Panc1 (cell line): ENCODE measurements at regions not wholly inside any gene's neighbourhood (a gene's known extent, or its start where the extent isn't known, plus 50 kb on each side); places are given as distances from the start of the nearest gene placed in this dataset.
"Not testable (repeated sequence)": the region's sequence is repeated elsewhere in the genome, so short reads cannot be mapped to it uniquely, and the experiment has no call there.

Source experiments
- ATAC-seq: fragments of 200-7000 bp; cut with Tn5 transposase; 2 replicates; pipeline ENCODE4 v1.9.1; 2020; ENCODE audit warnings: mild to moderate bottlenecking, moderate library complexity
- BruUV-seq: library from RNA; stranded (reverse); fragments of 400-500 nt; replicated peaks from 2 replicates; lab custom pipeline; 2021; lab: Mats Ljungman, UMichigan
- CTCF ChIA-PET: fragments of 300-600 bp; sonication (Branson Sonifier 250); formaldehyde crosslinking; loops from one replicate; lab custom pipeline; 2022; ENCODE audit warnings: antibody characterized with exemption; lab: Charles Lee
- POLR2A ChIA-PET: fragments of 300-600 bp; sonication (Branson Sonifier 250); formaldehyde crosslinking; loops from one replicate; lab custom pipeline; 2022; ENCODE audit warnings: antibody characterized with exemption; lab: Charles Lee
- DNase-seq: peaks from one replicate; pipeline ENCODE4 v3.0.0-alpha.2; 2010; ENCODE audit warnings: low read depth, low spot score
- H3K27ac ChIP-seq: 2 replicates; pipeline ENCODE4 v1.5.1; 2011; ENCODE audit warnings: mild to moderate bottlenecking, low read length, inconsistent platforms
- H3K27me3 ChIP-seq: fragments of 200-500 bp; sonication (Bioruptor generic); 2 replicates; pipeline ENCODE4 v1.6.0; 2014; ENCODE audit warnings: low read length, inconsistent platforms; ENCODE audit not compliant: control insufficient read depth, insufficient read depth
- H3K36me3 ChIP-seq: fragments of 200-500 bp; sonication (Bioruptor generic); 2 replicates; pipeline ENCODE4 v1.5.1; 2014; ENCODE audit warnings: inconsistent platforms, mild to moderate bottlenecking, low read length, moderate library complexity; ENCODE audit not compliant: control insufficient read depth, insufficient read depth
- H3K4me1 ChIP-seq: 2 replicates; pipeline ENCODE4 v1.5.1; 2011; ENCODE audit warnings: inconsistent platforms, mild to moderate bottlenecking, low read length, moderate library complexity; ENCODE audit not compliant: control insufficient read depth, insufficient read depth
- H3K4me3 ChIP-seq, 2 experiments: 2 replicates each; pipeline ENCODE4 v1.5.1; 2011 to 2012; ENCODE audit warnings: low read depth in 2 of 2, low read length in 2 of 2, mild to moderate bottlenecking in 2 of 2, inconsistent platforms in 1 of 2, moderate library complexity in 1 of 2
- H3K9me3 ChIP-seq: fragments of 200-500 bp; sonication (Bioruptor generic); 2 replicates; pipeline ENCODE4 v1.5.1; 2014; ENCODE audit warnings: low read depth, mild to moderate bottlenecking, inconsistent platforms, low read length, moderate library complexity; ENCODE audit not compliant: control insufficient read depth, insufficient read depth
- POLR2AphosphoS5 ChIP-seq: IDR thresholded peaks from 2 replicates; pipeline ENCODE4 v1.6.1; 2012; ENCODE audit warnings: mild to moderate bottlenecking, low read depth, low read length, moderate library complexity
- SIN3A ChIP-seq: IDR thresholded peaks from 2 replicates; pipeline ENCODE4 v1.6.1; 2012; ENCODE audit warnings: low read depth, mild to moderate bottlenecking, low read length, moderate library complexity, borderline replicate concordance; ENCODE audit not compliant: insufficient read depth
- TCF7L2 ChIP-seq: IDR thresholded peaks from 2 replicates; pipeline ENCODE4 v1.6.1; 2011; ENCODE audit warnings: mild to moderate bottlenecking, low read depth, low read length, inconsistent platforms
- in situ Hi-C: cut with HindIII; loops from 2 replicates; pipeline ENCODE4 v1.10.0; 2016; ENCODE audit warnings: low sequenced_read_pairs, low pct_unique_long_range_greater_than_20kb
- intact Hi-C: fragments of 100-400 bp; cut with micrococcal nuclease; formaldehyde crosslinking; loops from one replicate; pipeline ENCODE4 v1.10.0; 2022; ENCODE audit not compliant: unreplicated experiment
- TF ChIP-seq, protein P1 (sequence below), 2 experiments: IDR thresholded peaks; 2 replicates each; pipeline ENCODE4 v1.6.1; 2011 to 2012; ENCODE audit warnings: low read depth in 2 of 2, control low read depth in 1 of 2, low read length in 1 of 2, mild to moderate bottlenecking in 1 of 2, moderate library complexity in 1 of 2; ENCODE audit not compliant: insufficient read depth in 1 of 2
- TF ChIP-seq, protein P2 (sequence below): fragments of 450-650 bp; IDR thresholded peaks from 2 replicates; pipeline ENCODE4 v1.5.1; 2017; ENCODE audit warnings: mild to moderate bottlenecking

DNA sequence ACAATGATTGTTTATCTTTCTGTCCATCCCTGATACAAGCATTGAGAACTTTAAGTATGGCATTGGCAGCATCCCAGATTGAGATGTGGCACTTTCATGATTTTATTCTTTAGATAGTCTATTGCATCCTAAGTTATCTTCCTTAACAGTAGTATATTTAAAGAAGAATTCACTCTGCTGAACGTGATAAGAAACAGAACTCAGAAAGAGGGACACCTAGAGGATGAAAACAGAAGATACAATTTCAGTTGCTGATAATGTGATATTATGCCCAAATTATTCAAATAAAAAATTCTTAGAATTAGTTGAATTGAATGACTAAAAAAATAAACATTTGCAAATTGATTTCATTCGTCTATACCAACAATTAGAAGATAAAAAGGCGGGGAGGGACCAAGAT lies 218.1 kb upstream of the DMRTA1 start:
- intact Hi-C loops = no loop called here
- Histone ChIP-seq H3K27ac (no peak overlapping the region), H3K27me3 (no peaks in the 10 kb centered on the region), H3K36me3 (no peaks in the 10 kb centered on the region), H3K4me3 (no peak overlapping the region), H3K9me3 (no peaks in the 10 kb centered on the region), H3K4me1 (no peaks in the 10 kb centered on the region)
- TF ChIP-seq SIN3A (no peak), TCF7L2 (no peak), POLR2AphosphoS5 (no peak)
- TF ChIP-seq, protein P1, sequence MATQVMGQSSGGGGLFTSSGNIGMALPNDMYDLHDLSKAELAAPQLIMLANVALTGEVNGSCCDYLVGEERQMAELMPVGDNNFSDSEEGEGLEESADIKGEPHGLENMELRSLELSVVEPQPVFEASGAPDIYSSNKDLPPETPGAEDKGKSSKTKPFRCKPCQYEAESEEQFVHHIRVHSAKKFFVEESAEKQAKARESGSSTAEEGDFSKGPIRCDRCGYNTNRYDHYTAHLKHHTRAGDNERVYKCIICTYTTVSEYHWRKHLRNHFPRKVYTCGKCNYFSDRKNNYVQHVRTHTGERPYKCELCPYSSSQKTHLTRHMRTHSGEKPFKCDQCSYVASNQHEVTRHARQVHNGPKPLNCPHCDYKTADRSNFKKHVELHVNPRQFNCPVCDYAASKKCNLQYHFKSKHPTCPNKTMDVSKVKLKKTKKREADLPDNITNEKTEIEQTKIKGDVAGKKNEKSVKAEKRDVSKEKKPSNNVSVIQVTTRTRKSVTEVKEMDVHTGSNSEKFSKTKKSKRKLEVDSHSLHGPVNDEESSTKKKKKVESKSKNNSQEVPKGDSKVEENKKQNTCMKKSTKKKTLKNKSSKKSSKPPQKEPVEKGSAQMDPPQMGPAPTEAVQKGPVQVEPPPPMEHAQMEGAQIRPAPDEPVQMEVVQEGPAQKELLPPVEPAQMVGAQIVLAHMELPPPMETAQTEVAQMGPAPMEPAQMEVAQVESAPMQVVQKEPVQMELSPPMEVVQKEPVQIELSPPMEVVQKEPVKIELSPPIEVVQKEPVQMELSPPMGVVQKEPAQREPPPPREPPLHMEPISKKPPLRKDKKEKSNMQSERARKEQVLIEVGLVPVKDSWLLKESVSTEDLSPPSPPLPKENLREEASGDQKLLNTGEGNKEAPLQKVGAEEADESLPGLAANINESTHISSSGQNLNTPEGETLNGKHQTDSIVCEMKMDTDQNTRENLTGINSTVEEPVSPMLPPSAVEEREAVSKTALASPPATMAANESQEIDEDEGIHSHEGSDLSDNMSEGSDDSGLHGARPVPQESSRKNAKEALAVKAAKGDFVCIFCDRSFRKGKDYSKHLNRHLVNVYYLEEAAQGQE (IDR thresholded peaks at IDR 0.05; ENCODE audit: insufficient read depth in 1 of 2, low read depth in 2 of 2, low read length in 1 of 2) = no peak
- TF ChIP-seq, protein P2, sequence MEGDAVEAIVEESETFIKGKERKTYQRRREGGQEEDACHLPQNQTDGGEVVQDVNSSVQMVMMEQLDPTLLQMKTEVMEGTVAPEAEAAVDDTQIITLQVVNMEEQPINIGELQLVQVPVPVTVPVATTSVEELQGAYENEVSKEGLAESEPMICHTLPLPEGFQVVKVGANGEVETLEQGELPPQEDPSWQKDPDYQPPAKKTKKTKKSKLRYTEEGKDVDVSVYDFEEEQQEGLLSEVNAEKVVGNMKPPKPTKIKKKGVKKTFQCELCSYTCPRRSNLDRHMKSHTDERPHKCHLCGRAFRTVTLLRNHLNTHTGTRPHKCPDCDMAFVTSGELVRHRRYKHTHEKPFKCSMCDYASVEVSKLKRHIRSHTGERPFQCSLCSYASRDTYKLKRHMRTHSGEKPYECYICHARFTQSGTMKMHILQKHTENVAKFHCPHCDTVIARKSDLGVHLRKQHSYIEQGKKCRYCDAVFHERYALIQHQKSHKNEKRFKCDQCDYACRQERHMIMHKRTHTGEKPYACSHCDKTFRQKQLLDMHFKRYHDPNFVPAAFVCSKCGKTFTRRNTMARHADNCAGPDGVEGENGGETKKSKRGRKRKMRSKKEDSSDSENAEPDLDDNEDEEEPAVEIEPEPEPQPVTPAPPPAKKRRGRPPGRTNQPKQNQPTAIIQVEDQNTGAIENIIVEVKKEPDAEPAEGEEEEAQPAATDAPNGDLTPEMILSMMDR = no peak
- in situ Hi-C loops = no loop called here
- ChIA-PET POLR2A (no interaction called here), CTCF (no interaction called here)
- no TSS peak for BruUV-seq
- no peak for DNase-seq
- ATAC-seq = no peak

DNA sequence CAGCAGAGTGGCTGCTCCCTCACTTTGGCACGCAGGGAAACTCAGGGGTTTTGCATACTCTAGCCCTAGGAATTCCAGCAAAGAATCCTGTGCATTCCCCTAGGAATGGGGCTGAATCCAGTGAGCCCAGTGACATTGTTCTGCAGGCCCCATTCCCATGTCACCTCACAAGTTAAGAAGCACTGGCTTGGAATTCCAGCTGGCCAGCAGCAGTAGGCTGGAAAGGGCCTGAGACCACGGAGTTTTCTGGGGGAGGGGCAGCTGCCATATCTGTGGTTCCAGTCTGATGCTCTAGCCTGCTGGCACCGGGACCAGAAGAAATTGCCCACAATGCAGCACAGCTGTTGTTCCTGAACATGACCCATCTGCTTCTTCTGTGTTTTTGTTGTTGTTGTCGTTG lies 217.6 kb upstream of the DMRTA1 start:
- TF ChIP-seq, protein P1 (IDR thresholded peaks at IDR 0.05; ENCODE audit: insufficient read depth in 1 of 2, low read depth in 2 of 2, low read length in 1 of 2) = no peak
- TF ChIP-seq SIN3A (no peak), POLR2AphosphoS5 (no peak), TCF7L2 (no peak)
- TF ChIP-seq, protein P2 = no peak
- ChIA-PET CTCF (no interaction called here), POLR2A (no interaction called here)
- no peaks in the 10 kb centered on the region for H3K4me1 ChIP-seq
- no peak for DNase-seq
- in situ Hi-C loops = no loop called here
- H3K27ac ChIP-seq = no peak overlapping the region
- BruUV-seq = no TSS peak
- no peak overlapping the region for H3K4me3 ChIP-seq
- ATAC-seq = no peak
- no peaks in the 10 kb centered on the region for H3K9me3 ChIP-seq
- H3K27me3 ChIP-seq = no peaks in the 10 kb centered on the region
- H3K36me3 ChIP-seq = no peaks in the 10 kb centered on the region
- intact Hi-C loops = no loop called here

DNA sequence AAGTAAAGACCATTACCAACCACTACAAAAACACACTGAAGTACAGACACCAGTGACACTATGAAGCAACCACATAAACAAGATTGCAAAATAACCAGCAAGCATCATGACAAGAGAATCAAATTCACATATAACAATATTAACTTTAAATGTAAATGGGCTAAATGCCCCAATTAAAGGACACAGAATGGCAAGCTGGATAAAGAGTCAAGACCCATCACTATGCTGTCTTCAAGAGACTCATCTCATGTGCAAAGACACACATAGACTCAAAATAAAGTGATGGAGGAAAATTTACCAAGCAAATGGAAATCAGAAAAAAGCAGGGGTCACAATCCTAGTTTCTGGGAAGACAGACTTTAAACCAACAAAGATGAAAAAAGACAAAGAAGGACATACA lies 215.3 kb upstream of the DMRTA1 start:
- intact Hi-C loops, POLR2A ChIA-PET, CTCF ChIA-PET: not testable (repeated sequence)

More for the DNA sequence above, 215.3 kb upstream of the DMRTA1 start:
- H3K4me3 ChIP-seq, H3K4me1 ChIP-seq, in situ Hi-C loops, H3K36me3 ChIP-seq, ATAC-seq, DNase-seq, H3K27ac ChIP-seq, H3K9me3 ChIP-seq, BruUV-seq, H3K27me3 ChIP-seq: not testable (repeated sequence)
